ENCODE measurements at regions not wholly inside any gene's neighbourhood (a gene's known extent, or its start where the extent isn't known, plus 50 kb on each side); places are given as distances from the start of the nearest gene placed in this dataset.

DNA sequence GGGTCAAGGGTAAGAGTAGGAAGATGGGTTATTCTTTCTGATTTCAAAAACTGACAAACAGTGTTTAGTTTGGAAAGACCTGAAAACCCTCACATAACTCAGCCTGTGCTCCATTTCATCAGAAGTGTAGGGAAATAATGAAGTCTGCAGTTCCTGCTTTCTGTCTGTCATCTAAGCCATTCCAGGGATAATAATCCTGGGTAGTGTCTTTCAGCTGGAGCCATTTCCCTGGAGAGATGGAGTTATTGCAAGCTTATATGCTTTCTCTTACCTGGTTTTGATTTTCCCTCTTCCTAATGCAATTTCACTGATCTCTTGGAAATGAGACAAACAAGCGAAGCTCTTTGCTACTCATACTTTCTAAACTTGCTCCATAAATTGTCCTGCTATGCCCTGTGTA, 824.8 kb upstream of the LCORL start:
- TF ChIP-seq POLR2A (IDR thresholded peaks at IDR 0.05) = no peak
- TF ChIP-seq, protein P1, sequence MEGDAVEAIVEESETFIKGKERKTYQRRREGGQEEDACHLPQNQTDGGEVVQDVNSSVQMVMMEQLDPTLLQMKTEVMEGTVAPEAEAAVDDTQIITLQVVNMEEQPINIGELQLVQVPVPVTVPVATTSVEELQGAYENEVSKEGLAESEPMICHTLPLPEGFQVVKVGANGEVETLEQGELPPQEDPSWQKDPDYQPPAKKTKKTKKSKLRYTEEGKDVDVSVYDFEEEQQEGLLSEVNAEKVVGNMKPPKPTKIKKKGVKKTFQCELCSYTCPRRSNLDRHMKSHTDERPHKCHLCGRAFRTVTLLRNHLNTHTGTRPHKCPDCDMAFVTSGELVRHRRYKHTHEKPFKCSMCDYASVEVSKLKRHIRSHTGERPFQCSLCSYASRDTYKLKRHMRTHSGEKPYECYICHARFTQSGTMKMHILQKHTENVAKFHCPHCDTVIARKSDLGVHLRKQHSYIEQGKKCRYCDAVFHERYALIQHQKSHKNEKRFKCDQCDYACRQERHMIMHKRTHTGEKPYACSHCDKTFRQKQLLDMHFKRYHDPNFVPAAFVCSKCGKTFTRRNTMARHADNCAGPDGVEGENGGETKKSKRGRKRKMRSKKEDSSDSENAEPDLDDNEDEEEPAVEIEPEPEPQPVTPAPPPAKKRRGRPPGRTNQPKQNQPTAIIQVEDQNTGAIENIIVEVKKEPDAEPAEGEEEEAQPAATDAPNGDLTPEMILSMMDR (IDR thresholded peaks at IDR 0.05 in 4 of 5, conservative IDR thresholded peaks at IDR 0.05 in 1 of 5) = no peak

All from gastrocnemius medialis (tissue), 4 donors.